GM23248 (cell line): ENCODE measurements at regions not wholly inside any gene's neighbourhood (a gene's known extent, or its start where the extent isn't known, plus 50 kb on each side); places are given as distances from the start of the nearest gene placed in this dataset.

ENCODE experiments used
- EZH2 ChIP-seq: fragments of 200-600 bp; sonication (generic); IDR thresholded peaks from 2 replicates; pipeline ENCODE4 v1.6.1; 2018; ENCODE audit warnings: antibody characterized with exemption, mild to moderate bottlenecking; ENCODE audit not compliant: insufficient read depth, poor library complexity, severe bottlenecking
- EZH2phosphoT487 ChIP-seq: fragments of 200-600 bp; sonication (generic); IDR thresholded peaks from 2 replicates; pipeline ENCODE4 v1.6.1; 2018; ENCODE audit warnings: antibody characterized with exemption, moderate library complexity, mild to moderate bottlenecking, low read depth; ENCODE audit not compliant: insufficient read depth

GRCh38 chr15:36234743-36235142 lies 344.7 kb upstream of the CDIN1 start:
- TF ChIP-seq EZH2 (no peak), EZH2phosphoT487 (no peak)
